H9 (cell line): ENCODE measurements at regions not wholly inside any gene's neighbourhood (a gene's known extent, or its start where the extent isn't known, plus 50 kb on each side); places are given as distances from the start of the nearest gene placed in this dataset.

Source experiments
- DNase-seq: peaks from one replicate; pipeline ENCODE4 v3.0.0-alpha.2; 2017
- H2AFZ ChIP-seq: one replicate; pipeline ENCODE4 v1.6.1; 2013; ENCODE audit warnings: mild to moderate bottlenecking, low read length, control low read depth, moderate library complexity
- H2AK5ac ChIP-seq: 2 replicates; pipeline ENCODE4 v1.6.1; 2013; ENCODE audit warnings: low read length, control low read depth, mixed read lengths; ENCODE audit not compliant: insufficient read length
- H2BK120ac ChIP-seq: one replicate; pipeline ENCODE4 v1.6.1; 2013; ENCODE audit warnings: low read depth, mild to moderate bottlenecking, low read length, control low read depth, inconsistent platforms; ENCODE audit not compliant: poor library complexity, severe bottlenecking
- H2BK12ac ChIP-seq: 2 replicates; pipeline ENCODE4 v1.6.1; 2013; ENCODE audit warnings: low read length, control low read depth, mixed read lengths, low read depth; ENCODE audit not compliant: insufficient read length
- H2BK15ac ChIP-seq: 2 replicates; pipeline ENCODE4 v1.6.1; 2013; ENCODE audit warnings: low read depth, low read length, control low read depth
- H2BK20ac ChIP-seq: one replicate; pipeline ENCODE4 v1.6.1; 2013; ENCODE audit warnings: low read depth, mild to moderate bottlenecking, low read length, control low read depth, inconsistent platforms; ENCODE audit not compliant: poor library complexity, severe bottlenecking
- H2BK5ac ChIP-seq: 2 replicates; pipeline ENCODE4 v1.6.1; 2013; ENCODE audit warnings: low read length, control low read depth, mixed read lengths; ENCODE audit not compliant: insufficient read length
- H3K14ac ChIP-seq: 2 replicates; pipeline ENCODE4 v1.6.1; 2013; ENCODE audit warnings: low read length, control low read depth; ENCODE audit not compliant: insufficient read depth
- H3K18ac ChIP-seq: 2 replicates; pipeline ENCODE4 v1.6.1; 2013; ENCODE audit warnings: low read depth, mild to moderate bottlenecking, mixed read lengths, low read length, control low read depth; ENCODE audit not compliant: insufficient read length
- H3K23ac ChIP-seq: 2 replicates; pipeline ENCODE4 v1.6.1; 2013; ENCODE audit warnings: low read length, control low read depth, mixed read lengths, low read depth; ENCODE audit not compliant: insufficient read length
- H3K23me2 ChIP-seq: 2 replicates; pipeline ENCODE4 v1.6.1; 2013; ENCODE audit warnings: low read depth, mild to moderate bottlenecking, mixed read lengths, low read length, control low read depth; ENCODE audit not compliant: insufficient read length, poor library complexity, severe bottlenecking
- H3K27ac ChIP-seq: 2 replicates; pipeline ENCODE4 v1.5.1; 2013; ENCODE audit warnings: low read length, control low read depth, mixed read lengths, low read depth; ENCODE audit not compliant: insufficient read length
- H3K27me3 ChIP-seq: 2 replicates; pipeline ENCODE4 v1.6.1; 2013; ENCODE audit warnings: low read length, control low read depth, inconsistent platforms; ENCODE audit not compliant: insufficient read depth
- H3K4ac ChIP-seq: 2 replicates; pipeline ENCODE4 v1.6.1; 2013; ENCODE audit warnings: low read depth, mild to moderate bottlenecking, control low read depth, inconsistent platforms, low read length, moderate library complexity
- H3K4me1 ChIP-seq: 2 replicates; pipeline ENCODE4 v1.6.1; 2013; ENCODE audit warnings: low read length, control low read depth, inconsistent platforms; ENCODE audit not compliant: insufficient read depth
- H3K4me2 ChIP-seq: 2 replicates; pipeline ENCODE4 v1.6.1; 2013; ENCODE audit warnings: low read length, control low read depth, mixed read lengths; ENCODE audit not compliant: insufficient read length, insufficient read depth
- H3K56ac ChIP-seq: 2 replicates; pipeline ENCODE4 v1.6.1; 2013; ENCODE audit warnings: low read depth, mild to moderate bottlenecking, mixed read lengths, low read length, control low read depth; ENCODE audit not compliant: insufficient read length
- H3K79me1 ChIP-seq: 2 replicates; pipeline ENCODE4 v1.6.1; 2013; ENCODE audit warnings: low read depth, mild to moderate bottlenecking, moderate library complexity, low read length, control low read depth, inconsistent platforms; ENCODE audit not compliant: insufficient read depth, poor library complexity, severe bottlenecking
- H3K79me2 ChIP-seq: 2 replicates; pipeline ENCODE4 v1.6.1; 2013; ENCODE audit warnings: low read length, control low read depth, inconsistent platforms; ENCODE audit not compliant: insufficient read depth
- H3K9ac ChIP-seq: 2 replicates; pipeline ENCODE4 v1.6.1; 2013; ENCODE audit warnings: low read length, control low read depth, mixed read lengths; ENCODE audit not compliant: insufficient read length; ENCODE audit errors: extremely low read depth
- H3K9me3 ChIP-seq: one replicate; pipeline ENCODE4 v1.6.1; 2013; ENCODE audit warnings: low read depth, low read length, inconsistent platforms; ENCODE audit not compliant: control insufficient read depth
- H3T11ph ChIP-seq: one replicate; pipeline ENCODE4 v1.6.1; 2013; ENCODE audit warnings: mild to moderate bottlenecking, low read length, control low read depth, inconsistent platforms
- H4K20me1 ChIP-seq: one replicate; pipeline ENCODE4 v1.6.1; 2013; ENCODE audit not compliant: control insufficient read depth, insufficient read length, insufficient read depth
- H4K5ac ChIP-seq: 2 replicates; pipeline ENCODE4 v1.6.1; 2013; ENCODE audit warnings: low read depth, mild to moderate bottlenecking, mixed read lengths, low read length, control low read depth; ENCODE audit not compliant: insufficient read length
- H4K8ac ChIP-seq: replicated peaks from 2 replicates; pipeline ENCODE4 v1.6.1; 2013; ENCODE audit warnings: low read length, control low read depth, mixed read lengths, low read depth; ENCODE audit not compliant: insufficient read length
- H4K91ac ChIP-seq: 2 replicates; pipeline ENCODE4 v1.6.1; 2013; ENCODE audit warnings: low read depth, mild to moderate bottlenecking, moderate library complexity, mixed read lengths, low read length, control low read depth; ENCODE audit not compliant: insufficient read length
- H3K27ac Mint-ChIP-seq, 3 experiments: 2 replicates in 2 of 3; 3 replicates in 1 of 3; pipeline ENCODE4 v1.8.0; 2020 to 2021; ENCODE audit warnings: mixed read lengths in 3 of 3, mild to moderate bottlenecking in 1 of 3, moderate library complexity in 1 of 3
- H3K27me3 Mint-ChIP-seq: 2 replicates; pipeline ENCODE4 v1.8.0; 2021; ENCODE audit warnings: low read depth, mild to moderate bottlenecking, moderate library complexity, mixed read lengths
- H3K36me3 Mint-ChIP-seq, 3 experiments: 2 replicates in 2 of 3; 3 replicates in 1 of 3; pipeline ENCODE4 v1.8.0; 2020 to 2021; ENCODE audit warnings: low read depth in 3 of 3, mixed read lengths in 3 of 3; ENCODE audit not compliant: insufficient read depth in 1 of 3
- H3K4me1 Mint-ChIP-seq, 2 experiments: 2 replicates each; pipeline ENCODE4 v1.8.0; 2020; ENCODE audit warnings: mixed read lengths in 2 of 2
- H3K4me3 Mint-ChIP-seq, 2 experiments: 2 replicates in 1 of 2; 3 replicates in 1 of 2; pipeline ENCODE4 v1.8.0; 2020 to 2021; ENCODE audit warnings: mild to moderate bottlenecking in 2 of 2, mixed read lengths in 2 of 2, moderate library complexity in 1 of 2
- H3K9me3 Mint-ChIP-seq, 2 experiments: 2 replicates in 1 of 2; 3 replicates in 1 of 2; pipeline ENCODE4 v1.8.0; 2020; ENCODE audit warnings: mild to moderate bottlenecking in 2 of 2, mixed read lengths in 2 of 2, moderate library complexity in 1 of 2
- WGBS: extraction: QIAGEN DNeasy Blood & Tissue Kit; methylation state at CpG from one replicate; pipeline ENCODE4 v1.1.7; 2013; ENCODE audit warnings: missing lambda C conversion rate, low lambda C conversion rate, mixed read lengths; ENCODE audit not compliant: insufficient read length; ENCODE audit errors: extremely low coverage; 5-methylcytosine and 5-hydroxymethylcytosine counted together
- TF ChIP-seq, protein P1 (sequence below): fragments of 200-600 bp; sonication (generic); conservative IDR thresholded peaks from 3 replicates; pipeline ENCODE4 v1.8.0; 2021; ENCODE audit warnings: antibody characterized with exemption, mild to moderate bottlenecking

- no peak overlapping the region for H3K4me3 Mint-ChIP-seq
- DNase-seq = no peak
- Histone ChIP-seq H2BK20ac (no peak overlapping the region), H3K4me1 (no peaks in the 10 kb centered on the region), H4K91ac (no peak overlapping the region), H3K79me2 (no peaks in the 10 kb centered on the region), H2BK15ac (no peak overlapping the region), H2BK12ac (no peak overlapping the region), H3K4ac (no peak overlapping the region), H3K56ac (no peak overlapping the region), H3K27ac (no peak overlapping the region), H3K4me2 (no peak overlapping the region), H2BK5ac (no peak overlapping the region), H4K8ac (no peak overlapping the region), H4K5ac (no peak overlapping the region), H2AK5ac (no peak overlapping the region), H2AFZ (no peak overlapping the region), H3K18ac (no peak overlapping the region), H3K23ac (no peak overlapping the region), H3K9me3 (no peaks in the 10 kb centered on the region), H3K14ac (no peak overlapping the region), H3K9ac (no peak overlapping the region), H3K27me3 (no peaks in the 10 kb centered on the region), H3K79me1 (no peaks in the 10 kb centered on the region), H3K23me2 (no peaks in the 10 kb centered on the region), H2BK120ac (no peak overlapping the region), H3T11ph (no peak overlapping the region), H4K20me1 (no peaks in the 10 kb centered on the region)
- H3K9me3 Mint-ChIP-seq = peaks cover under 1 to 5% of the 10 kb centered on the region in 2 experiments; a peak in 2 of 5 replicates
- WGBS = no CpG with 5 or more reads among the region's 24 CpGs
- peaks cover 11 to 15% of the 10 kb centered on the region in 2 experiments for H3K4me1 Mint-ChIP-seq
- peaks cover 0 to 5% (median 4%) of the 10 kb centered on the region in 3 experiments; a peak in 2 of 7 replicates for H3K36me3 Mint-ChIP-seq
- H3K27ac Mint-ChIP-seq = no peak overlapping the region
- TF ChIP-seq, protein P1, sequence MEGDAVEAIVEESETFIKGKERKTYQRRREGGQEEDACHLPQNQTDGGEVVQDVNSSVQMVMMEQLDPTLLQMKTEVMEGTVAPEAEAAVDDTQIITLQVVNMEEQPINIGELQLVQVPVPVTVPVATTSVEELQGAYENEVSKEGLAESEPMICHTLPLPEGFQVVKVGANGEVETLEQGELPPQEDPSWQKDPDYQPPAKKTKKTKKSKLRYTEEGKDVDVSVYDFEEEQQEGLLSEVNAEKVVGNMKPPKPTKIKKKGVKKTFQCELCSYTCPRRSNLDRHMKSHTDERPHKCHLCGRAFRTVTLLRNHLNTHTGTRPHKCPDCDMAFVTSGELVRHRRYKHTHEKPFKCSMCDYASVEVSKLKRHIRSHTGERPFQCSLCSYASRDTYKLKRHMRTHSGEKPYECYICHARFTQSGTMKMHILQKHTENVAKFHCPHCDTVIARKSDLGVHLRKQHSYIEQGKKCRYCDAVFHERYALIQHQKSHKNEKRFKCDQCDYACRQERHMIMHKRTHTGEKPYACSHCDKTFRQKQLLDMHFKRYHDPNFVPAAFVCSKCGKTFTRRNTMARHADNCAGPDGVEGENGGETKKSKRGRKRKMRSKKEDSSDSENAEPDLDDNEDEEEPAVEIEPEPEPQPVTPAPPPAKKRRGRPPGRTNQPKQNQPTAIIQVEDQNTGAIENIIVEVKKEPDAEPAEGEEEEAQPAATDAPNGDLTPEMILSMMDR = no peak
- H3K27me3 Mint-ChIP-seq = peaks cover 13% of the 10 kb centered on the region
These were observed 246.9 kb downstream of the ACKR3 start for GRCh38 chr2:236816197-236817170.
